Peyer's patch (tissue), 4 donors: ENCODE measurements at regions not wholly inside any gene's neighbourhood (a gene's known extent, or its start where the extent isn't known, plus 50 kb on each side); places are given as distances from the start of the nearest gene placed in this dataset.

Experiments
- DNase-seq, 3 donors: peaks; one replicate each; pipeline ENCODE4 v3.0.0-alpha.2; 2017 to 2019
- H3K27ac ChIP-seq, 4 donors: fragments of 200-600 bp; sonication (generic); one replicate each; pipeline ENCODE4 v1.5.1; 2016 to 2019
- H3K27me3 ChIP-seq, 2 donors: fragments of 200-600 bp; sonication (generic); one replicate each; pipeline ENCODE4 v1.5.1; 2019
- H3K36me3 ChIP-seq, 3 donors: fragments of 200-600 bp; sonication (generic); one replicate each; pipeline ENCODE4 v1.5.1; 2016 to 2019
- H3K4me1 ChIP-seq, 4 donors: fragments of 200-600 bp; sonication (generic); one replicate each; pipeline ENCODE4 v1.5.1; 2016 to 2019
- H3K4me3 ChIP-seq, 4 donors: fragments of 200-600 bp; sonication (generic); 1 replicate in 3 of 4; 2 replicates in 1 of 4; pipeline ENCODE4 v1.5.1; 2016 to 2019; ENCODE audit warnings: mild to moderate bottlenecking in 1 of 4
- H3K9me3 ChIP-seq, 4 donors: fragments of 200-600 bp; sonication (generic); one replicate each; pipeline ENCODE4 v1.5.1; 2016 to 2019; ENCODE audit warnings: mild to moderate bottlenecking in 1 of 4
- POLR2A ChIP-seq, 2 donors: fragments of 450-650 bp; IDR thresholded peaks; one replicate each; pipeline ENCODE4 v1.5.1; 2017; ENCODE audit warnings: antibody characterized with exemption in 2 of 2, mild to moderate bottlenecking in 2 of 2, moderate library complexity in 2 of 2
- TF ChIP-seq, protein P1 (sequence below), 6 experiments: fragments of 450-650 bp in 4 of 6; fragments of 200-600 bp in 2 of 6; sonication (generic) in 1 of 6; IDR thresholded peaks; one replicate each; pipeline ENCODE4 v1.5.1; 2017 to 2019; ENCODE audit warnings: antibody characterized with exemption in 6 of 6, mild to moderate bottlenecking in 3 of 6, moderate library complexity in 1 of 6

DNA sequence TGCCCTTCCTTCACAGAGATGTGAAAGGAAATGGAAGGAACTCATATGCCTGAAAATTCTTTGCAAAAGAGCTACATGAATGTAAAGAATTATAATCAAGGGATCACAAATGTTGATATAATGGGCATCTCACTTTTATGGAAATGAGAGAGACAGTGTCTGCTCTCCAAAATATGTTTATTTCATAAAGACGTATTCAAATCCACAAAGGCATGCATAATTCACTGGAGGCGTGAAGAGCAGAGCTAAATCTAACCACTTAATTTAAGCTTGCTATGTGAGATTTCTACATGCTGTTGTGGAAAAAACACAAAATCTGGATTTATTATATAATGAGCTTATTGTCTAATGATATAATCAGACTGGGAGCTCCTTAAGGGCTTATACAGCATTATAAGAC is 469.1 kb downstream of the RAP2B start:
- H3K9me3 ChIP-seq: no peaks in the 10 kb centered on the region
- H3K27me3 ChIP-seq: no peaks in the 10 kb centered on the region
- no peaks in the 10 kb centered on the region for H3K4me1 ChIP-seq
- H3K27ac ChIP-seq: no peak overlapping the region
- H3K36me3 ChIP-seq: no peaks in the 10 kb centered on the region
- TF ChIP-seq POLR2A (IDR thresholded peaks at IDR 0.05): no peak
- TF ChIP-seq, protein P1, sequence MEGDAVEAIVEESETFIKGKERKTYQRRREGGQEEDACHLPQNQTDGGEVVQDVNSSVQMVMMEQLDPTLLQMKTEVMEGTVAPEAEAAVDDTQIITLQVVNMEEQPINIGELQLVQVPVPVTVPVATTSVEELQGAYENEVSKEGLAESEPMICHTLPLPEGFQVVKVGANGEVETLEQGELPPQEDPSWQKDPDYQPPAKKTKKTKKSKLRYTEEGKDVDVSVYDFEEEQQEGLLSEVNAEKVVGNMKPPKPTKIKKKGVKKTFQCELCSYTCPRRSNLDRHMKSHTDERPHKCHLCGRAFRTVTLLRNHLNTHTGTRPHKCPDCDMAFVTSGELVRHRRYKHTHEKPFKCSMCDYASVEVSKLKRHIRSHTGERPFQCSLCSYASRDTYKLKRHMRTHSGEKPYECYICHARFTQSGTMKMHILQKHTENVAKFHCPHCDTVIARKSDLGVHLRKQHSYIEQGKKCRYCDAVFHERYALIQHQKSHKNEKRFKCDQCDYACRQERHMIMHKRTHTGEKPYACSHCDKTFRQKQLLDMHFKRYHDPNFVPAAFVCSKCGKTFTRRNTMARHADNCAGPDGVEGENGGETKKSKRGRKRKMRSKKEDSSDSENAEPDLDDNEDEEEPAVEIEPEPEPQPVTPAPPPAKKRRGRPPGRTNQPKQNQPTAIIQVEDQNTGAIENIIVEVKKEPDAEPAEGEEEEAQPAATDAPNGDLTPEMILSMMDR (IDR thresholded peaks at IDR 0.05): no peak
- DNase-seq: no peak
- H3K4me3 ChIP-seq: no peak overlapping the region

DNA sequence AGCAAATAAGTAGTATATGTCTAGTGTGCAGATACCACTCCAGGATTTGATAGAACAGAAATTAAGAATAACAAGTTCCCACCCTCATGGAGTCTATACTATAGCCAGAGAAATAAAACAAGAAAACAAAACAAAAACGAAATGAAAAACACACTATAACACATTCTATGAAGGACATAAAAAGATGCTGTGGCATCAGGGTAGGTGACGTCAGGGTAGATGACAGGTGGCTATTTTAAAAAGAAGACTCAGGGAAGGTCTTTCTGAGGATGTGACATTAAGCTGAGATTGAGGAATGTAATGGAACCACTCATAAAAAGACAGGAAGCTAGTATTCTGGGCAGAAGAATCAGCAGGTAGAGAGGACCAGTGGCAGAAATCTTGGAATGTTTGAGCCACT is 469.6 kb downstream of the RAP2B start:
- H3K4me1 ChIP-seq: no peaks in the 10 kb centered on the region
- no peaks in the 10 kb centered on the region for H3K27me3 ChIP-seq
- H3K9me3 ChIP-seq: no peaks in the 10 kb centered on the region
- TF ChIP-seq POLR2A (IDR thresholded peaks at IDR 0.05): no peak
- TF ChIP-seq, protein P1 (IDR thresholded peaks at IDR 0.05): no peak
- H3K4me3 ChIP-seq: no peak overlapping the region
- DNase-seq: no peak
- H3K27ac ChIP-seq: no peak overlapping the region
- H3K36me3 ChIP-seq: no peaks in the 10 kb centered on the region

DNA sequence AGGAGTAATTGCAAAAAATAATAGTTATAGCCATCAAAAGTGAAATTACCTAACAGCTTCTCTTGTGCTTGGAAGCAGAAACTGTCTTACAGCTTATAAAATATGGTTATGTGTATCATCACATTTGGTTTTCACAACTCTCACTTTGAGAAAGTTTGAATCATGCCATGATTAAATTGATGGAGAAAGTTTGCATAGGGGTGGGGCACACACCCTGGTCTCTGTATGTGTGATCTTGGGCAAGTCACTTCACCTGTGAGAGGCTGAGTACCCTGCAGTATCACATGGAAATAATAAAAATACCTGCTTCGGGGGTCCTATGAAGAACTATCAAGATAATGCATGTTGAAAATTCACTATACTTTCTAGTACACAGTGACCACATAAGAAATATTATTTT is 471.4 kb downstream of the RAP2B start:
- DNase-seq: no peak
- Histone ChIP-seq H3K27ac (no peak overlapping the region), H3K27me3 (no peaks in the 10 kb centered on the region), H3K4me1 (no peaks in the 10 kb centered on the region), H3K36me3 (no peaks in the 10 kb centered on the region), H3K4me3 (no peak overlapping the region), H3K9me3 (no peaks in the 10 kb centered on the region)
- TF ChIP-seq POLR2A (IDR thresholded peaks at IDR 0.05): no peak
- TF ChIP-seq, protein P1 (IDR thresholded peaks at IDR 0.05): no peak

DNA sequence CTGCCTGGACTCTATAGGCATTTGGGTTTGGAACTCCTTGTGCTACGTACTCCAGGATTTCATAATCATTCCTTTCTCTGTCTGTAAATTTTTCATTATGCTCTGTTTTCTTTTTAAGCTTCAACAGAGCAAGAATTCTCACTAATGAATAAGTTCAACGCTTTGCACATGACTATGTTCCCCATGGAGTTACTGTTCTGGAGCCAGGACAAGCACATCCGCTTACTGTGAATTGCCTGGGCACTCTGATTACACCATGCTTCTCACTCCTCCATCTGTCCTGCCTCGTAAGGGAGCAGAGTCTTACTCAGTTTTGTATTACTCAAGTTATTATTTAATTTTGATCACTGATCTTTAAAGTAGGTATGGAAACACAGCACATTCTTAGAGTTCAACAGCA is 472.7 kb downstream of the RAP2B start:
- Histone ChIP-seq H3K36me3 (no peaks in the 10 kb centered on the region), H3K9me3 (no peaks in the 10 kb centered on the region), H3K27ac (no peak overlapping the region), H3K4me1 (no peaks in the 10 kb centered on the region), H3K27me3 (no peaks in the 10 kb centered on the region), H3K4me3 (no peak overlapping the region)
- TF ChIP-seq POLR2A (IDR thresholded peaks at IDR 0.05): no peak
- TF ChIP-seq, protein P1 (IDR thresholded peaks at IDR 0.05): no peak
- DNase-seq: no peak

DNA sequence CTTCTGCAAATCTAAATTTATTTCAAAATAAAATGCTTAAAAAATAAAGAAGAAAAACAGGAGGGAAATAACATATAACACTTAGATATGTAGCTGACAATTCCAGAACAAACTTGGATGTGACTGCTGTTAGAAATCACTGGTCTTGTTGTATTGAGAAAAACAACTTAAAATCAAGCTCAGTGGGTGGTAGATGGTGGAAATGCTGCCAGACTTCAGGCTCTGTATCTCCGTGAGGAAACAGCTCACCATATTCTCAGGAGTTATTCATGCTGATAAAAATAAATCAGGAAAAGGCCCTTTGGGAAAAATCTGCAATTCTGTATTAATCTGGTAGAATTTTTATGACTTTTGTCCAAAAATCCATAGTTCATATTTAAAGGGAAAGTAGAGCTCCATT is 477.6 kb downstream of the RAP2B start:
- Histone ChIP-seq H3K27ac (no peak overlapping the region), H3K27me3 (no peaks in the 10 kb centered on the region), H3K9me3 (no peaks in the 10 kb centered on the region), H3K36me3 (no peaks in the 10 kb centered on the region), H3K4me1 (peaks cover 0 to 10% (median 0%) of the 10 kb centered on the region in 4 donors), H3K4me3 (no peak overlapping the region)
- DNase-seq: no peak
- no peak for TF ChIP-seq POLR2A (IDR thresholded peaks at IDR 0.05)
- TF ChIP-seq, protein P1 (IDR thresholded peaks at IDR 0.05): no peak
